ENCODE measurements at regions not wholly inside any gene's neighbourhood (a gene's known extent, or its start where the extent isn't known, plus 50 kb on each side); places are given as distances from the start of the nearest gene placed in this dataset.

DNA sequence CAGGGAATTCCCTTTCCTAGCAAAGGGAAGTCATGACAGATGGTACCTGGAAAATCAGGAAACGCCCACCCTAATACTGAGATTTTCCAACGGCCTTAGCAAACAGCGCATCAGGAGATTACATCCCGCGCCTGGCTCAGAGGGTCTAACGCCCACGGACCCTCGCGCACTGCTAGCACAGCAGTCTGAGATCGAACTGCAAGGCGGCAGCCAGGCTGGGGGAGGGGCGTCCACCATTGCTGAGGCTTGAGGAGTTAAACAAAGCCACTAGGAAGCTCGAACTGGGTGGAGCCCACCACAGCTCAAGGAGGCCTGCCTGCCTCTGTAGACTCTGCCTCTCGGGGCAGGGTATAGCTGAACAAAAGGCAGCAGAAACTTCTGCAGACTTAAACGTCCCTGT lies 507.7 kb downstream of the ZIC3 start:
- no peak for TF ChIP-seq POLR2AphosphoS5 (IDR thresholded peaks at IDR 0.05)
- TF ChIP-seq, protein P1, sequence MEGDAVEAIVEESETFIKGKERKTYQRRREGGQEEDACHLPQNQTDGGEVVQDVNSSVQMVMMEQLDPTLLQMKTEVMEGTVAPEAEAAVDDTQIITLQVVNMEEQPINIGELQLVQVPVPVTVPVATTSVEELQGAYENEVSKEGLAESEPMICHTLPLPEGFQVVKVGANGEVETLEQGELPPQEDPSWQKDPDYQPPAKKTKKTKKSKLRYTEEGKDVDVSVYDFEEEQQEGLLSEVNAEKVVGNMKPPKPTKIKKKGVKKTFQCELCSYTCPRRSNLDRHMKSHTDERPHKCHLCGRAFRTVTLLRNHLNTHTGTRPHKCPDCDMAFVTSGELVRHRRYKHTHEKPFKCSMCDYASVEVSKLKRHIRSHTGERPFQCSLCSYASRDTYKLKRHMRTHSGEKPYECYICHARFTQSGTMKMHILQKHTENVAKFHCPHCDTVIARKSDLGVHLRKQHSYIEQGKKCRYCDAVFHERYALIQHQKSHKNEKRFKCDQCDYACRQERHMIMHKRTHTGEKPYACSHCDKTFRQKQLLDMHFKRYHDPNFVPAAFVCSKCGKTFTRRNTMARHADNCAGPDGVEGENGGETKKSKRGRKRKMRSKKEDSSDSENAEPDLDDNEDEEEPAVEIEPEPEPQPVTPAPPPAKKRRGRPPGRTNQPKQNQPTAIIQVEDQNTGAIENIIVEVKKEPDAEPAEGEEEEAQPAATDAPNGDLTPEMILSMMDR (IDR thresholded peaks at IDR 0.05): no peak
- TF ChIP-seq POLR2A (IDR thresholded peaks at IDR 0.05): no peak
